GM12864 (cell line): ENCODE measurements at regions not wholly inside any gene's neighbourhood (a gene's known extent, or its start where the extent isn't known, plus 50 kb on each side); places are given as distances from the start of the nearest gene placed in this dataset.

Experiments
- DNase-seq: peaks from one replicate; pipeline ENCODE4 v3.0.0-alpha.2; 2011; ENCODE audit warnings: low read depth
- H3K4me3 ChIP-seq: 2 replicates; pipeline ENCODE4 v1.5.1; 2011; ENCODE audit warnings: mild to moderate bottlenecking, low read depth, low read length, control low read depth
- CTCF ChIP-seq: IDR thresholded peaks from 2 replicates; pipeline ENCODE4 v1.5.1; 2011; ENCODE audit warnings: low read depth, mild to moderate bottlenecking, moderate library complexity, low read length, control low read depth, inconsistent platforms; ENCODE audit errors: missing control alignments

GRCh38 chr6:14305624-14306023, 188.1 kb downstream of the CD83 start:
- no peak for TF ChIP-seq CTCF
- no peak for DNase-seq
- no peak overlapping the region for H3K4me3 ChIP-seq

- H3K4me3 ChIP-seq, result no peak overlapping the region
- TF ChIP-seq CTCF, result no peak
- no peak for DNase-seq
Observed at GRCh38 chr6:14306151-14306906, 188.8 kb downstream of the CD83 start.

GRCh38 chr6:14309516-14309915, 191.9 kb downstream of the CD83 start:
- H3K4me3 ChIP-seq, result no peak overlapping the region
- DNase-seq, result no peak
- TF ChIP-seq CTCF, result no peak

- no peak for TF ChIP-seq CTCF
- no peak overlapping the region for H3K4me3 ChIP-seq
- DNase-seq, result no peak
Observed at GRCh38 chr6:14309951-14310445, 192.4 kb downstream of the CD83 start.

GRCh38 chr6:14310960-14311359, 193.4 kb downstream of the CD83 start:
- no peak overlapping the region for H3K4me3 ChIP-seq
- no peak for TF ChIP-seq CTCF
- DNase-seq, result no peak

GRCh38 chr6:14312587-14312986, 195.0 kb downstream of the CD83 start:
- H3K4me3 ChIP-seq, result no peak overlapping the region
- peak; percentile 22 for DNase-seq
- TF ChIP-seq CTCF, result no peak

- no peak overlapping the region for H3K4me3 ChIP-seq
- DNase-seq, result no peak
- TF ChIP-seq CTCF, result no peak
Observed at GRCh38 chr6:14313248-14313647, 195.7 kb downstream of the CD83 start.
